ENCODE measurements at regions not wholly inside any gene's neighbourhood (a gene's known extent, or its start where the extent isn't known, plus 50 kb on each side); places are given as distances from the start of the nearest gene placed in this dataset.

DNA sequence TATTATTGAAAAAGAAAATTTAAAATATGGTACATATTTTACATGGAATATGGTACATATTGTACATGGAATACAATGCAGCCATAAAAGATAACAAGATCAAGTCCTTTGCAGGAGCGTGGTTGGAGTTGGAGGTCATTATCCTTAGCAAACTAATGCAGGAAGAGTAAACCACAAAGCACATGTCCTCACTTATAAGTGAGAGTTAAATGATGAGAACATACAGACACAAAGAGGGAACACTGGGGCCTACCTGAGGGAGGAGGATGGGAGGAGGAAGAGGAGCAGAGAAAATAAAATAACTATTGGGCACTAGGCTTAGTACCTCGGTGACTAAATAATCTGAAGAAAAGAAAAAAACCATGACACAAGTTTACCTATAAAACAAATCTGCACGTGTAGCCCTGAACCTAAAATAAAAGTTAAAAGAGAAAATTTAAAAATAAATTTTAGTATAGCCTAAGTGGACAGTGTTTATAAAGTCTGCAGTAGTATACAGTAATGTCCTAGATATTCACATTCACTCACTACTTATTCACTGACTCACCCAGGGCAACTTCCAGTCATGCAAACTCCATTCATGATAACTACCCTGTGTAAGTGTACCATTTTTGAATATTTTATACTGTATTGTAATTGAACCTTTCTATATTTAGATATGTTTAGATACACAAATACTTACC, 204.4 kb downstream of the FAM76B start:
- DNase-seq (ENCODE audit: low read depth in 2 of 2), result no peak

- no peak for DNase-seq (ENCODE audit: low read depth in 2 of 2)
Observed at GRCh38 chr11:95584589-95584988, 205.0 kb downstream of the FAM76B start.

DNA sequence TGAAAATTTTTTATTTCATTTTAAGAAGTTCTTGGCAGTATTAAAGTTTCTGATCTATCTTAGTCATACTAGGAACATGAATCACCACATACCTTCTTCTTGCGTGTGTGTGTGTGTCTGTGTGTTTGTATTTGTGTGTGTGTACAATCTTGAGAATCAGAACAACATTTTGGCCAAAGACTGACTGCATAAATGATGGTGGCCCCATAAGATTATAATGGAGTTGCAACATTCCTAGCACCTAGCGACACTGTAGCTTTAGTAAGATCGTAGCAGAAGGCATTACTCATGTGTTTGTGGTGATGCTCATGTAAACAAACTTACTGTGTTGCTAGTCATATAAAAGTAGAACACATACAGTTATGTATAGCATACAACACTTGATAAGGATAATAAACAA, 205.4 kb downstream of the FAM76B start:
- DNase-seq (ENCODE audit: low read depth in 2 of 2), result no peak

- DNase-seq (ENCODE audit: low read depth in 2 of 2), result no peak
Observed at GRCh38 chr11:95577716-95578460, 211.7 kb downstream of the FAM76B start.

DNA sequence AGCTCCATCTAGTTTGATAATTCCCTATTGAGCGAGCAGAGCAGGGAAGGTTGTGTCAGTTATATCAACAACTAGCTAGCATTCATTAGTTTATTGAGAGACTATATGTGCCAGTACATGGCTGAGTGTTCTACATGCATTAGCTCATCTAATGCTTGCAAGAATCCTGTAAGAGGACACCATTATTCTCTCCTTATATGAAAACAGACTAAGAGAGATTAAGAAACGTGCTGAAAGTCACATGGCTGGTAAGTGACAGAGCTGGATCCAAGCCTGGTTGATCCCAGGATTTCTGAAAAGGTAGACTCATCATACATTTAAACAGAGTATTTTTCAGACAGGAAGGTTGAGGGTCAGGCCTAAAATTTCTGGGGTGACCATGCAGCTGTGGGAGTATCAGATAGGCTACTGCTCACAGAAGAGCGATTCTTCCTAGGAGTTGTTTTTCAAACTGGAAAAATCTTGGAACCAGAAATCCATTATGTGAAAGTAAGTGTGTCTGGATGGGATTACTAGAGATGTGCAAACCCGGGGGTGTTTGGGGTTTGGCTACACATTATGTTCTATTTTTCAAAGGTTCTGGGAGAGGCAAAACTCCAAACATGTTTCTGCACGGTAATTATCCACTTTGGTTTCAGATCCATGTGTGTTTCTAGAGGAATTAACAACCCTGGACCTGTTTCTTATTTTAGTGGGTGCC, 213.3 kb downstream of the FAM76B start:
- no peak for DNase-seq (ENCODE audit: low read depth in 2 of 2)

- no peak for DNase-seq (ENCODE audit: low read depth in 2 of 2)
Observed at GRCh38 chr11:95575517-95575916, 214.1 kb downstream of the FAM76B start.

DNA sequence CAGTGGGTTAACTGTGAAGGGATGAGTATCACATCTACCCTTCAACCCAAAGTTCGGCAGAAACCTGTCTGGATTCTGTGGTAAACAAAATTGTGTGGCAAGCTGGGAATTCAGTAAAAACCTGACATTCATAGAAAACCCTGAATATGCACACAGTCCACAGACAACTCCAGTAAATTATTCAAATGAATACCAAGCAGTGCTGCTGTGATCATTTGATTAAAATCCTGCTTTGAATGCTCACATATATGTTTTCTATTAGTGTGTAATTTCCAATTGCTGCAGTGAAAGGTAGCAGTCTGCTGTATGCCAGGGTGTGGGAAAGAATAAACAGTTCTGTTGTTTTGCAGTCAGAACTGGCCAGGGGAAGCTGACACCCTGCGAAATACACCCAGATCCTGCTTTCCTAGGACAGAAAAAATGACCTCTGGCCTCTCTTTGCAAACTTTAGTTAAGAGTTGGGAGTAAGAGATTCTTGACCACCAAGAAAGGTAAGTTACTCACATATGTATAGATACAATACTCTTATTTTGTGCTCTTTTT, 217.8 kb downstream of the FAM76B start:
- no peak for DNase-seq (ENCODE audit: low read depth in 2 of 2)

DNA sequence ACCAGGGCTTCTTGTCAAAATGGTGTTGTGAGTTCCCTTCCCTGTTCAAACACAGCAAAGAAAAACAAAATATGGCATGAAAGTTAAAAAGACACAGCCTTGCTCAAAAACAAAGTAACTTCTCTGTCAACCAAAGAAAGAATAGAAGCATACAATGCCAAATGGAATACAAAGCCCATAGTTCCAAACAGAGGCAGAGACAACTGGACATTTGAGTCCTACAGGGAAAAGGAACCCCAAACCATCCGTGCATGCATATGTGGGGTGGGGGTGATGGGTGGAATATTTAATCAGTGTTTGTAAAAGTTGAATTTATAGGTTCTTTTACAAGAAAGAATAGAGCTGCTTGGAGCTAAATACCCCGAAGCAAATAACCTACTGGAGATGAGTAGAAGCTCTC, 218.7 kb downstream of the FAM76B start:
- no peak for DNase-seq (ENCODE audit: low read depth in 2 of 2)

DNA sequence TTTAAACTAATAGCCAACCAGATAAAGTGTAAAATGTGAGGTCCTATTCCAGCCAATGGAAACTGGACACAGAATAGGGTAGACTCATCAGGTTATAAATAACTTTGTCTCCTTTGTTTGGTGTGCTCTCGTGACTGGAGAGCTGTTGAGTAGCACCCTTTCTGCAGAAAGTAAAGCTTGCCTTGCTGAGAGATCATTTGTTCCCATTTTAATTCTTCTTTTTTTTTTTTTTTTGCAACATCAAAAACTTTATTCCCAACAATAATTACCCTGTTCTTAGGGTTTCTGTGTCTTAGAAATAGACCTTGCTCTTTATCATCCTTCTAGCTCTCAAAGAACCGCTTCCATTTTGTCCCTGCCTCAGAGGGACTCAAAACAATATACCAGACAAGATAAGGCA, 220.4 kb downstream of the FAM76B start:
- no peak for DNase-seq (ENCODE audit: low read depth in 2 of 2)

DNA sequence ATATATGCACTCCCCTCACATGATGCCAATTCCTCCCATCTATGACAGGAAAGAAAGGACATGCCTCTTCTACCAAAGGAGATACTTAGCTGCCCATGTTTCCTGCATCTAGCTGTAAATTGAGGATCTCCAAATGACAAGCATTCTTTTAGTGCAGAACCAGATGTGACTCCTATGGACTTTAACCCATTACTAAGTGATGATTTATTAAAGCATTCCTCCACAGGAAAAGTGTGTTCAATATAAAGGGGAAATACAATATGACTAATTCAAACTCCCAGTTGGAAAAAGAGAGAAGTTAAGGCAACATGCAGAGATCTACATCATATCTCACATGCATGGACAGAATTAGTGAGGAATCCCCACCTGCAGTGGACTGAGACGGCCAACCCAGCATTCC, 221.3 kb downstream of the FAM76B start:
- DNase-seq (ENCODE audit: low read depth in 2 of 2), result no peak

GRCh38 chr11:95567685-95568084, 221.9 kb downstream of the FAM76B start:
- no peak for DNase-seq (ENCODE audit: low read depth in 2 of 2)

DNA sequence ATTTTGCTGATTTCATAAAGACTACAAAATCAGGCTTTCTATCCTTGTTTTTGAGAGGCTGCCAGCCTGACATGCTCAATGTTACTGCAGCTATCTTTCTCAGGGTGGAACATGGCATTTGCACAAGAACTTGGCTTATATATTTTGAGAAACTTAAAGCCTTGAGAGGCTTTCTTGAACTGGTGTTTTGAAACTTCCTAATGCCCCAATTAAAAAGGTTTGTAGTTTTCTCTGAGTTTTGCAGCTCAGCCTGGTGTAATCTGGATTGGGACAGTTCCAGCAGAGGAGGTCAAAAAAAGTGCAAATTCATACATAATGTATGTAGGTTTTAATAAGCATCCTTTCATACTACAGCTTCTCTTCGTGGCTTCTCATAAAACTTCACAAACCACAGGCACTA, 223.4 kb downstream of the FAM76B start:
- no peak for DNase-seq (ENCODE audit: low read depth in 2 of 2)

DNA sequence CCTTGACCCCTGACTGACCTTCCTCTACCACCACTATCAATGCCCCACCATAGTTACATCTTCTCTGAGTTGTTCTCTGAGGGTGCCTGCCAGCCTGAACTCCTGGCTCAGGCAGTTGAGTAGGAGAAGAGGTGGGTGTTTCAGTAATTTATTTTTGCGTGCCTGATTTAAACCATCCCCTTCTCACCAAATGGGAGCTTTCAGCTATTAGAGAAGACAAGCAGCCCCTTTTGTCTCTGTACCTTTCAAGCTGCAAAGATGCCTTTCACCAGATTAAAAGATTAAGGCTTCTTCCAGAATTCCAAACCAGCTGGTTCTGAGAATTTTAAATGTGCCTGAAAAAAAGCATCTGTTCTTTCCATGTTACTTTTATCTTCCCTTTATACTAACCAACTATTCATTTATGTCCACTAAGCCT, 223.8 kb downstream of the FAM76B start:
- no peak for DNase-seq (ENCODE audit: low read depth in 2 of 2)

DNA sequence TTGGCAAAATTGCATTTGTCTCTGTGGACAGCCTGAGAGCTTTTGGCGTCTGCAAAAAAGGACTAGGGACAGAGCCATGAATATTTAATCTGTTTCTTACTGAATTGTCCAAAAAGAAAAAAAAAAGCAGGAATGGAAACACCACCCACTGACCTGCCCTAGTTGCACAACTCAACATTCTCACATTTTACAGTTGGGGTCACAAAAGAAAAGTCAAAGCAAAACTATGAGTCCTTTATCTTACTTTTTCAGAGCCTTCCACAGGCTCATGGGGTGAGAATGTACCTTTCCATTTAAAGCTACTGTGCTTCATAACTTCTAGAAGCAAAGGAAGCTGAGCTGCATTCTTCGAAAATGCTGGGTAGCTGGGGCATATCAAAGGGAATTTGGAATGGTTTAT, 225.7 kb downstream of the FAM76B start:
- no peak for DNase-seq (ENCODE audit: low read depth in 2 of 2)

GRCh38 chr11:95563173-95563572, 226.4 kb downstream of the FAM76B start:
- DNase-seq (ENCODE audit: low read depth in 2 of 2), result no peak

- no peak for DNase-seq (ENCODE audit: low read depth in 2 of 2)
Observed at GRCh38 chr11:95562196-95562921, 227.2 kb downstream of the FAM76B start.

DNA sequence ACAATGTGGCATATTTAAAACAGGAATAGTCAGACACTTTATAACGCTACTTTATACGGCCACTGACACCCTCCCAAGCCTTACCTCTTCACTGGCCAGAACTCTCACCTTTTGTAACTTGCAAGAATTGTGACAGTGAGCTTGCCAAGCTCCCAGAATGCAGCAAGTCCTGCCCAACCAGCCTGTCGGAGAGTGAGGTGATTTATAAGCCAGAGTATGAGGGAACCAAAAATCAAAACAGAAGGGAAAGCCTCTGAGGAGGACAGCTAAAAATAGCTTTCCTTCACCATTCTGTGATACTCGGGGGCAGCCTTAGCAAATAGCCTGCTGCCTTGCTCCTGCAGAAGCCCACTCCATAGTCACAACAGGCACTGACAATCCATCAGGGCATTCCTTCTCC, 229.7 kb downstream of the FAM76B start:
- no peak for DNase-seq (ENCODE audit: low read depth in 2 of 2)

- DNase-seq (ENCODE audit: low read depth in 2 of 2), result no peak
Observed at GRCh38 chr11:95557376-95557775, 232.2 kb downstream of the FAM76B start.

GRCh38 chr11:95556342-95557163, 233.0 kb downstream of the FAM76B start:
- peak in 1 of 2 donors; percentile 12 for DNase-seq (ENCODE audit: low read depth in 2 of 2)

- DNase-seq (ENCODE audit: low read depth in 2 of 2), result no peak
Observed at GRCh38 chr11:95556011-95556341, 233.6 kb downstream of the FAM76B start.

- no peak for DNase-seq (ENCODE audit: low read depth in 2 of 2)
Observed at GRCh38 chr11:95554911-95555310, 234.7 kb downstream of the FAM76B start.
